Lung (tissue), 11 donors: ENCODE measurements at regions not wholly inside any gene's neighbourhood (a gene's known extent, or its start where the extent isn't known, plus 50 kb on each side); places are given as distances from the start of the nearest gene placed in this dataset.

ENCODE experiments used
- ATAC-seq: fragments of 200-7000 bp; cut with Tn5 transposase; one replicate; pipeline ENCODE4 v1.9.1; 2020; ENCODE audit warnings: moderate number of reproducible peaks; ENCODE audit not compliant: insufficient read depth, low FRiP score
- DNase-seq, 3 donors: peaks; one replicate each; pipeline ENCODE4 v3.0.0-alpha.2; 2013 to 2017
- H3K27ac ChIP-seq, 2 donors: one replicate each; pipeline ENCODE4 v1.5.1; 2013; ENCODE audit warnings: mild to moderate bottlenecking in 2 of 2, moderate library complexity in 2 of 2, control low read depth in 1 of 2, inconsistent platforms in 1 of 2, low read depth in 1 of 2, low read length in 1 of 2
- H3K27me3 ChIP-seq, 3 donors: one replicate each; pipeline ENCODE4 v1.5.1; 2013; ENCODE audit warnings: low read length in 2 of 3; ENCODE audit not compliant: control insufficient read depth in 3 of 3, insufficient read depth in 3 of 3
- H3K36me3 ChIP-seq, 4 donors: one replicate each; pipeline ENCODE4 v1.5.1; 2013; ENCODE audit warnings: low read length in 4 of 4, mild to moderate bottlenecking in 1 of 4, moderate library complexity in 1 of 4; ENCODE audit not compliant: control insufficient read depth in 4 of 4, insufficient read depth in 4 of 4
- H3K4me1 ChIP-seq, 5 donors: one replicate each; pipeline ENCODE4 v1.5.1; 2013; ENCODE audit warnings: low read length in 5 of 5, mild to moderate bottlenecking in 2 of 5, moderate library complexity in 1 of 5; ENCODE audit not compliant: control insufficient read depth in 5 of 5, insufficient read depth in 5 of 5
- H3K4me3 ChIP-seq: one replicate; pipeline ENCODE4 v1.5.1; 2013; ENCODE audit warnings: mild to moderate bottlenecking, control low read depth, moderate library complexity
- H3K9ac ChIP-seq, 2 donors: one replicate each; pipeline ENCODE4 v1.5.1; 2013; ENCODE audit warnings: low read length in 2 of 2, control low read depth in 1 of 2; ENCODE audit not compliant: insufficient read depth in 1 of 2
- H3K9me3 ChIP-seq, 4 donors: one replicate each; pipeline ENCODE4 v1.5.1; 2013; ENCODE audit warnings: low read length in 3 of 4, mild to moderate bottlenecking in 1 of 4, moderate library complexity in 1 of 4; ENCODE audit not compliant: control insufficient read depth in 4 of 4, insufficient read depth in 3 of 4
- CTCF ChIP-seq: IDR thresholded peaks from 2 replicates; pipeline ENCODE4 v1.5.1; 2012; ENCODE audit warnings: mild to moderate bottlenecking; ENCODE audit errors: control extremely low read depth, extremely low read depth
- WGBS, 2 donors: extraction: QIAGEN DNeasy Blood & Tissue Kit; methylation state at CpG; one replicate each; pipeline ENCODE4 v1.1.7; 2013; 5-methylcytosine and 5-hydroxymethylcytosine counted together
- donor health status: control.
- donor health status: control.
- donor health status: Bipolar disorder and iron deficiency.
- donor health status: healthy.
- donor health status: DM: yes; HTN: yes; CAD: no.

GRCh38 chrX:149259241-149259640 lies 245.9 kb downstream of the IDS start:
- Histone ChIP-seq H3K4me1 (no peaks in the 10 kb centered on the region), H3K27me3 (no peaks in the 10 kb centered on the region), H3K9ac (no peak overlapping the region), H3K36me3 (no peaks in the 10 kb centered on the region), H3K4me3 (no peak overlapping the region), H3K27ac (no peak overlapping the region), H3K9me3 (no peaks in the 10 kb centered on the region)
- no peak for DNase-seq
- 60 to 100% methylated on average over 2 of the region's 2 CpGs for WGBS, 2 donors
- TF ChIP-seq CTCF = no peak
- no peak for ATAC-seq

DNA sequence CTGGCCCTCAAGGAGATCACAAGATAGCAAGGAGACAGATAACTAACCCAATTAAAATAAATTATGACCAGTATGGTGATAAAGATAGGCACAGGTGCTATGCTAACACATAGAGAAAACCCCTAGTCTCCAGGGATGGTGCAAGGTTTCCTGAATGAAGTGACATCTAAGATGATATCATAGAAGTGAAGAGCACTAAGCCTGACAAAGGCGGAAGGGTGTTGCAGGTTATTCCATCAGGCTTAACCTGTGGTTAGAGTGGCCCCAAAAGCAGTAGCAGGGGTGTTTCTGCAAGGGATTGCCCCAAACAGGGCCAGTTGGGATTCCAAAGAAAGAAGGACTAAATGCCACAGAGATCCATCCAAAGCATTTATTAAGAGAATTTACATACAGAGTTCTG lies 249.2 kb downstream of the IDS start:
- no peak for TF ChIP-seq CTCF
- H3K27ac ChIP-seq = no peak overlapping the region
- H3K9ac ChIP-seq = no peak overlapping the region
- WGBS, 2 donors = 74 to 100% methylated on average over 1 of the region's 1 CpG
- no peaks in the 10 kb centered on the region for H3K27me3 ChIP-seq
- no peaks in the 10 kb centered on the region for H3K4me1 ChIP-seq
- no peaks in the 10 kb centered on the region for H3K9me3 ChIP-seq
- ATAC-seq (no peak), DNase-seq (no peak)
- H3K4me3 ChIP-seq = no peak overlapping the region
- no peaks in the 10 kb centered on the region for H3K36me3 ChIP-seq

DNA sequence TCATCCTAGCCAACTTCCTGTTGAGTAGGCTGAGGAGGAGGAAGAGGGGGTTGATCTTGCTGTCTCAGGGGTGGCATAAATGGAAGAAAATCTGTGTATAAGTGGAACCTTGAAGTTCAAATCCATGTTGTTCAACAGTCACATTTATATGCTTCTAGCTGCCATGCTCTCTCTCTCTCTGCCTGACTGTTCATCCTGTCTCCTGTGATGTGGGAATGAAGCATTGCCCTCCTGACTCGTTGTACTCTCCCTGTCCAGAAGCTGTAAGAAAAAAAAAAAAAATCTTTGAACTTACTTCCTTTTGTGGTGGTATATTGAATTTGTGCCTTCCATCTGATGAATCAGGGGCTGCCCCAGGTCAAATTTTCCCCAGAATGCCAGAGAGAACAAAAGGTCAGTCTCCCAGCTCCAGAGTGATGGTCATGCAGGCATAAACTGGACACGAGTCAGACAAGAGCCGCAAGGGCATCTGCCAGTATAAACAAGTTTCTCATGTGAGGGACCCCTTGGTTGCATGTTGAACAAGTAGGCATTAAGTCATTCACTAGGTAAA lies 257.0 kb downstream of the IDS start:
- H3K4me3 ChIP-seq = no peak overlapping the region
- WGBS, 2 donors = 52 to 62% methylated on average over 3 of the region's 3 CpGs
- DNase-seq = no peak
- no peak for TF ChIP-seq CTCF
- H3K36me3 ChIP-seq = no peaks in the 10 kb centered on the region
- H3K4me1 ChIP-seq = no peaks in the 10 kb centered on the region
- no peak overlapping the region for H3K9ac ChIP-seq
- ATAC-seq = no peak
- no peaks in the 10 kb centered on the region for H3K9me3 ChIP-seq
- H3K27me3 ChIP-seq = no peaks in the 10 kb centered on the region
- no peak overlapping the region for H3K27ac ChIP-seq

DNA sequence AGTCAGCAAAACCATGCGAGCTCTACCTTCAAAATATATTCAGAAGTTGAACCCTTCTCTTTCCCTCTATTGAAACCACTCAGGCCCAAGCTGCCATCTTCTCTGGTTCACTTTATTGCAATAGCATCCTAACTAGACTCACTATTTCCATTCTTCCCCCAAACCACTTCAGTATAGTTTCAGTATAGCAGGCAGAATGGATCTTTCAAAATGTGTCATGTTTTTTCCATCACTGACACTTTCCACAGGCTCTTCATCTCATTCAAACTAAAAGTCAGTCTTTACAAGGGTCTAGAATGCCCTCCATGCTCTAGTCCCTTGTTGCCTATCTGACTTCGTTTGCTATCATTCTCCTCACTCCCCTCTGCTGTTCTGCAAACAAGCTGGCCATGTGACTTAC lies 274.4 kb downstream of the IDS start:
- Histone ChIP-seq H3K27me3 (no peaks in the 10 kb centered on the region), H3K4me3 (no peak overlapping the region), H3K9ac (no peak overlapping the region), H3K4me1 (no peaks in the 10 kb centered on the region), H3K27ac (no peak overlapping the region), H3K9me3 (peaks cover 0 to 6% (median 1%) of the 10 kb centered on the region in 4 donors), H3K36me3 (no peaks in the 10 kb centered on the region)
- DNase-seq = no peak
- TF ChIP-seq CTCF = no peak
- 60 to 86% methylated on average over 2 of the region's 2 CpGs for WGBS, 2 donors
- ATAC-seq = no peak
